Right atrium auricular region (tissue), 2 donors: ENCODE measurements at regions not wholly inside any gene's neighbourhood (a gene's known extent, or its start where the extent isn't known, plus 50 kb on each side); places are given as distances from the start of the nearest gene placed in this dataset.

Experiments
- DNase-seq: peaks from one replicate; pipeline ENCODE4 v3.0.0-alpha.2; 2019; ENCODE audit warnings: low spot score
- H3K27ac ChIP-seq, 2 donors: fragments of 200-600 bp; sonication (generic); 1 replicate in 1 of 2; 2 replicates in 1 of 2; pipeline ENCODE4 v1.5.1; 2016 to 2019
- H3K27me3 ChIP-seq, 2 donors: fragments of 200-600 bp; sonication (generic); one replicate each; pipeline versions ENCODE4 v1.5.1 to v1.6.0; 2017 to 2019
- H3K36me3 ChIP-seq: fragments of 200-600 bp; sonication (generic); one replicate; pipeline ENCODE4 v1.5.1; 2016
- H3K4me1 ChIP-seq, 2 donors: fragments of 200-600 bp; sonication (generic); one replicate each; pipeline versions ENCODE4 v1.5.1 to v1.6.0; 2017 to 2019
- H3K4me3 ChIP-seq, 2 donors: fragments of 200-600 bp; sonication (generic); 1 replicate in 1 of 2; 2 replicates in 1 of 2; pipeline ENCODE4 v1.5.1; 2017 to 2019; ENCODE audit warnings: mild to moderate bottlenecking in 1 of 2, moderate library complexity in 1 of 2
- H3K9me3 ChIP-seq, 2 donors: fragments of 200-600 bp; sonication (generic); one replicate each; pipeline ENCODE4 v1.5.1; 2019
- CTCF ChIP-seq, 2 donors: fragments of 200-600 bp; sonication (generic); IDR thresholded peaks; one replicate each; pipeline ENCODE4 v1.5.1; 2019; ENCODE audit warnings: antibody characterized with exemption in 2 of 2

GRCh38 chr1:118791094-118791691 lies 196.9 kb downstream of the TBX15 start:
- Histone ChIP-seq H3K27me3 (no peaks in the 10 kb centered on the region), H3K9me3 (peaks cover 0 to 29% of the 10 kb centered on the region in 2 donors), H3K27ac (no peak overlapping the region)

GRCh38 chr1:118788463-118788862 lies 199.7 kb downstream of the TBX15 start:
- H3K27me3 ChIP-seq = no peaks in the 10 kb centered on the region
- H3K9me3 ChIP-seq = peaks cover 0 to 27% of the 10 kb centered on the region in 2 donors
- no peaks in the 10 kb centered on the region for H3K36me3 ChIP-seq
- no peak overlapping the region for H3K4me3 ChIP-seq
- TF ChIP-seq CTCF (IDR thresholded peaks at IDR 0.05) = no peak
- no peak for DNase-seq
- no peaks in the 10 kb centered on the region for H3K4me1 ChIP-seq
- no peak overlapping the region for H3K27ac ChIP-seq

More at GRCh38 chr1:118791094-118791691, 196.9 kb downstream of the TBX15 start:
- H3K36me3 ChIP-seq = no peaks in the 10 kb centered on the region
- TF ChIP-seq CTCF (IDR thresholded peaks at IDR 0.05) = no peak
- H3K4me1 ChIP-seq = no peaks in the 10 kb centered on the region
- no peak for DNase-seq
- H3K4me3 ChIP-seq = no peak overlapping the region

GRCh38 chr1:118786454-118787155 lies 201.5 kb downstream of the TBX15 start:
- no peak for TF ChIP-seq CTCF (IDR thresholded peaks at IDR 0.05)

GRCh38 chr1:118785246-118785645 lies 202.9 kb downstream of the TBX15 start:
- Histone ChIP-seq H3K4me3 (no peak overlapping the region), H3K4me1 (no peaks in the 10 kb centered on the region), H3K9me3 (peaks cover 0 to 3% of the 10 kb centered on the region in 2 donors), H3K27ac (no peak overlapping the region), H3K27me3 (no peaks in the 10 kb centered on the region), H3K36me3 (no peaks in the 10 kb centered on the region)
- no peak for TF ChIP-seq CTCF (IDR thresholded peaks at IDR 0.05)
- DNase-seq = no peak

More at GRCh38 chr1:118786454-118787155, 201.5 kb downstream of the TBX15 start:
- no peaks in the 10 kb centered on the region for H3K36me3 ChIP-seq
- H3K27ac ChIP-seq = no peak overlapping the region
- no peaks in the 10 kb centered on the region for H3K4me1 ChIP-seq
- H3K4me3 ChIP-seq = no peak overlapping the region
- H3K27me3 ChIP-seq = no peaks in the 10 kb centered on the region
- no peak for DNase-seq
- peaks cover 0 to 17% of the 10 kb centered on the region in 2 donors for H3K9me3 ChIP-seq

GRCh38 chr1:118783095-118783758 lies 204.9 kb downstream of the TBX15 start:
- H3K4me3 ChIP-seq = no peak overlapping the region
- TF ChIP-seq CTCF (IDR thresholded peaks at IDR 0.05) = no peak
- H3K36me3 ChIP-seq = no peaks in the 10 kb centered on the region
- no peaks in the 10 kb centered on the region for H3K9me3 ChIP-seq
- no peaks in the 10 kb centered on the region for H3K27me3 ChIP-seq
- no peaks in the 10 kb centered on the region for H3K4me1 ChIP-seq
- DNase-seq = no peak
- no peak overlapping the region for H3K27ac ChIP-seq
